Activated B cell treated with CpG ODN at 0.5 μM for 24 hours (primary cell): ENCODE measurements at regions not wholly inside any gene's neighbourhood (a gene's known extent, or its start where the extent isn't known, plus 50 kb on each side); places are given as distances from the start of the nearest gene placed in this dataset.
"Not testable (repeated sequence)": the region's sequence is repeated elsewhere in the genome, so short reads cannot be mapped to it uniquely, and the experiment has no call there.

ENCODE experiments used
- ATAC-seq: fragments of 200-7000 bp; cut with Tn5 transposase; one replicate; pipeline ENCODE4 v1.10.0; 2021; ENCODE audit warnings: low read depth, mild to moderate bottlenecking, moderate library complexity
- CTCF ChIA-PET: fragments of 350-600 bp; sonication (Branson Sonifier 250); formaldehyde crosslinking; loops from one replicate; lab custom pipeline; 2021; ENCODE audit warnings: antibody characterized with exemption; lab: Charles Lee
- POLR2A ChIA-PET: fragments of 350-600 bp; sonication (Branson Sonifier 250); formaldehyde crosslinking; loops from one replicate; lab custom pipeline; 2021; ENCODE audit warnings: antibody characterized with exemption; lab: Charles Lee
- DNase-seq: peaks from one replicate; pipeline ENCODE4 v3.0.0; 2022
- H3K27ac Mint-ChIP-seq: one replicate; pipeline ENCODE4 v1.8.0; 2020; ENCODE audit warnings: mixed read lengths
- H3K27me3 Mint-ChIP-seq: one replicate; pipeline ENCODE4 v1.8.0; 2021; ENCODE audit warnings: mixed read lengths
- H3K36me3 Mint-ChIP-seq: one replicate; pipeline ENCODE4 v1.8.0; 2021; ENCODE audit warnings: low read depth, mixed read lengths
- H3K4me1 Mint-ChIP-seq: one replicate; pipeline ENCODE4 v1.8.0; 2021; ENCODE audit warnings: mixed read lengths
- H3K4me3 Mint-ChIP-seq: one replicate; pipeline ENCODE4 v1.8.0; 2020; ENCODE audit warnings: mild to moderate bottlenecking, mixed read lengths
- H3K9me3 Mint-ChIP-seq: one replicate; pipeline ENCODE4 v1.8.0; 2020; ENCODE audit warnings: mixed read lengths
- CTCF ChIP-seq: fragments of 200-600 bp; IDR thresholded peaks from one replicate; pipeline ENCODE4 v1.8.0; 2022; ENCODE audit warnings: antibody characterized with exemption, mild to moderate bottlenecking
- intact Hi-C: fragments of 100-400 bp; cut with micrococcal nuclease; formaldehyde crosslinking; loops from one replicate; pipeline ENCODE4 v1.15.1; 2024

GRCh38 chr2:85942346-85942957 is 53.7 kb upstream of the ST3GAL5 start:
- peaks cover 16% of the 10 kb centered on the region for H3K9me3 Mint-ChIP-seq
- CTCF ChIA-PET, result no interaction called here
- no peak overlapping the region for H3K4me3 Mint-ChIP-seq
- POLR2A ChIA-PET, result no interaction called here
- no peak for ATAC-seq
- H3K27me3 Mint-ChIP-seq, result peaks cover 1% of the 10 kb centered on the region
- TF ChIP-seq CTCF, result no peak
- intact Hi-C loops, result no loop called here
- DNase-seq, result no peak
- no peak overlapping the region for H3K27ac Mint-ChIP-seq
- H3K36me3 Mint-ChIP-seq, result peaks cover 6% of the 10 kb centered on the region
- H3K4me1 Mint-ChIP-seq, result no peaks in the 10 kb centered on the region

- DNase-seq, POLR2A ChIA-PET, ATAC-seq: not testable (repeated sequence)
Observed at GRCh38 chr2:85941490-85941889, 52.7 kb upstream of the ST3GAL5 start.

GRCh38 chr2:85939131-85939530 is 50.3 kb upstream of the ST3GAL5 start:
- H3K4me3 Mint-ChIP-seq, result no peak overlapping the region
- H3K4me1 Mint-ChIP-seq, result peaks cover 2% of the 10 kb centered on the region
- H3K9me3 Mint-ChIP-seq, result peaks cover 14% of the 10 kb centered on the region
- no peak for TF ChIP-seq CTCF
- peaks cover 1% of the 10 kb centered on the region for H3K27me3 Mint-ChIP-seq
- no peak overlapping the region for H3K27ac Mint-ChIP-seq
- ChIA-PET POLR2A (no interaction called here), CTCF (interaction anchor here (1.4 kb wide), 1 partner anchor 11 kb away, joined by 3 read pairs; no protein-coding TSS in a partner anchor)
- DNase-seq (no peak), ATAC-seq (no peak)
- intact Hi-C loops, result no loop called here
- peaks cover 6% of the 10 kb centered on the region for H3K36me3 Mint-ChIP-seq

More at GRCh38 chr2:85941490-85941889, 52.7 kb upstream of the ST3GAL5 start:
- H3K36me3 Mint-ChIP-seq, intact Hi-C loops, H3K27ac Mint-ChIP-seq, H3K4me3 Mint-ChIP-seq, CTCF ChIA-PET, H3K27me3 Mint-ChIP-seq, H3K4me1 Mint-ChIP-seq: not testable (repeated sequence)
- peaks cover 14% of the 10 kb centered on the region for H3K9me3 Mint-ChIP-seq
